Upper lobe of right lung (tissue), 1 donor: ENCODE measurements at regions not wholly inside any gene's neighbourhood (a gene's known extent, or its start where the extent isn't known, plus 50 kb on each side); places are given as distances from the start of the nearest gene placed in this dataset.

Experiments used
- ATAC-seq: fragments of 200-7000 bp; cut with Tn5 transposase; one replicate; pipeline ENCODE4 v1.9.1; 2020; ENCODE audit warnings: mild to moderate bottlenecking, moderate library complexity
- DNase-seq: peaks from one replicate; pipeline ENCODE4 v3.0.0-alpha.2; 2020
- H3K27ac ChIP-seq: fragments of 200-600 bp; one replicate; pipeline ENCODE4 v1.8.0; 2022
- H3K27me3 ChIP-seq: fragments of 200-600 bp; one replicate; pipeline ENCODE4 v1.8.0; 2022; ENCODE audit warnings: mild to moderate bottlenecking
- H3K36me3 ChIP-seq: fragments of 200-600 bp; one replicate; pipeline ENCODE4 v1.8.0; 2022
- H3K4me1 ChIP-seq: fragments of 200-600 bp; one replicate; pipeline ENCODE4 v1.8.0; 2022
- H3K4me3 ChIP-seq: fragments of 200-600 bp; one replicate; pipeline ENCODE4 v1.8.0; 2022; ENCODE audit warnings: mild to moderate bottlenecking
- H3K9me3 ChIP-seq: fragments of 200-600 bp; one replicate; pipeline ENCODE4 v1.8.0; 2022
- intact Hi-C: fragments of 100-400 bp; cut with DNase I; formaldehyde crosslinking; loops from one replicate; pipeline ENCODE4 v1.11.0; 2022
- TF ChIP-seq, protein P1 (sequence below): fragments of 200-600 bp; IDR thresholded peaks from one replicate; pipeline ENCODE4 v1.8.0; 2022; ENCODE audit warnings: antibody characterized with exemption
- donor health status: DM: no; HTN: yes; CAD: no; lungs with severe emphysema.

DNA sequence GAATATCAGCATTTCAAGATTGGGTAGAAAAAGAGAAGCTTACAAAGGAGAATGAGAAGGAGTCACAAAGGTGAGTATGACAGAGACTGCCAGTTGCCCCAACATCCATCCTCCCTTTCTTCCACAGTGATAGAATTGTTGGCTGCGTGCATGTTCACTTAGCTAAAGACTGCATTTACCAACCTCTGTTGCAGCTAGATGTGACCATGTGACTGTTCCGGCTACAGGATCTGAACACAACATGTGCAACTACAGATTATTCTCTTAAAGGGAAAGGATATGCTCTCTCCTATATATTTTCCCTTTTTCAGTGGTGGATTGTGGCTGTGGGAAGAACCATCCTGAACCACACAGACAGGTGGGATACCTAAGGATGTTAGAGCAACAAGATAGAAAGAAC lies 60.5 kb upstream of the ZNRF2 start:
- intact Hi-C loops: no loop called here
- TF ChIP-seq, protein P1, sequence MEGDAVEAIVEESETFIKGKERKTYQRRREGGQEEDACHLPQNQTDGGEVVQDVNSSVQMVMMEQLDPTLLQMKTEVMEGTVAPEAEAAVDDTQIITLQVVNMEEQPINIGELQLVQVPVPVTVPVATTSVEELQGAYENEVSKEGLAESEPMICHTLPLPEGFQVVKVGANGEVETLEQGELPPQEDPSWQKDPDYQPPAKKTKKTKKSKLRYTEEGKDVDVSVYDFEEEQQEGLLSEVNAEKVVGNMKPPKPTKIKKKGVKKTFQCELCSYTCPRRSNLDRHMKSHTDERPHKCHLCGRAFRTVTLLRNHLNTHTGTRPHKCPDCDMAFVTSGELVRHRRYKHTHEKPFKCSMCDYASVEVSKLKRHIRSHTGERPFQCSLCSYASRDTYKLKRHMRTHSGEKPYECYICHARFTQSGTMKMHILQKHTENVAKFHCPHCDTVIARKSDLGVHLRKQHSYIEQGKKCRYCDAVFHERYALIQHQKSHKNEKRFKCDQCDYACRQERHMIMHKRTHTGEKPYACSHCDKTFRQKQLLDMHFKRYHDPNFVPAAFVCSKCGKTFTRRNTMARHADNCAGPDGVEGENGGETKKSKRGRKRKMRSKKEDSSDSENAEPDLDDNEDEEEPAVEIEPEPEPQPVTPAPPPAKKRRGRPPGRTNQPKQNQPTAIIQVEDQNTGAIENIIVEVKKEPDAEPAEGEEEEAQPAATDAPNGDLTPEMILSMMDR: no peak

GRCh38 chr7:30224511-30225062 lies 59.8 kb upstream of the ZNRF2 start:
- intact Hi-C loops: no loop called here
- no peak overlapping the region for H3K4me3 ChIP-seq
- TF ChIP-seq, protein P1: no peak
- no peaks in the 10 kb centered on the region for H3K27me3 ChIP-seq
- ATAC-seq (peak; percentile 77), DNase-seq (no peak)
- peaks cover 20% of the 10 kb centered on the region for H3K4me1 ChIP-seq
- no peaks in the 10 kb centered on the region for H3K36me3 ChIP-seq
- peak overlapping the region; percentile 73 for H3K27ac ChIP-seq
- no peaks in the 10 kb centered on the region for H3K9me3 ChIP-seq

More for the DNA sequence above, 60.5 kb upstream of the ZNRF2 start:
- ATAC-seq (no peak), DNase-seq (no peak)
- Histone ChIP-seq H3K27ac (no peak overlapping the region), H3K4me1 (peaks cover 20% of the 10 kb centered on the region), H3K4me3 (no peak overlapping the region), H3K9me3 (no peaks in the 10 kb centered on the region), H3K27me3 (no peaks in the 10 kb centered on the region), H3K36me3 (no peaks in the 10 kb centered on the region)

DNA sequence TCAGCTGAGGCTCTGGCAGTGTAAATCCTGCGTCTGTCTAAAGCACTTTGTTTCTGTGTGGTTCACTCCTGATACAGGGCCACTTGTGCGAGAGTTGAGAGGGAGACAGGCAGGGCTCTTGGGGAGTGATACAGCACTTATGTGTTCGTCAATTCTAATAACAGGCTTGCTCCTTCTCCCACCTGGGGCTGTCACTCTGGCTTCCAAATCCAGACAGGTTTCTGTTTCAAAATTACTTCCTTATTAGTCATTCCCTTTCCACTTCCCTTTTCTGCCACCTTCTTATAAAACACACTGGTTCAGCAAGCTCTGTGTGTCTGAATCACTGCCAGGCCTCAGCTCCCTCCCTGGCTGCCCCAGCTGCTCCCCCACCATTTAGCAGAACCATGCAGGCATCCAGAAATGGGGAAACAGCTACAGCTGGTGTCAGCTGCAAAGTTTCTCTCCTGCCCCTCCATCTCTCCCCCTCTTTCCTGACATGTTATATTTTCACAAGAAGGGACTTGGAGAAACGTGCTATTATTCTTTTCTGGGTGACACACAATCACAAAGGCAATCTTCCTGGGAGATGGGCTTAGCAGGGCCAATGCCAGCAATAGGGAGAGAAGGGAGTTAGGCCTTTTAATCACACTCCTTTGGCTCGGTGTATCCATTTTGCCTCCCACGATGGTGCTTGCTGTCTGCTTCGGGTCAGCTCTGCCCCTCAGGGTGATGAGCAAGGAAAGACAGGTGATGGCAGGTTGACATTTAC lies 58.4 kb upstream of the ZNRF2 start:
- H3K4me1 ChIP-seq: peaks cover 20% of the 10 kb centered on the region
- H3K4me3 ChIP-seq: no peak overlapping the region
- peak overlapping the region; percentile 73 for H3K27ac ChIP-seq
- peak; percentile 93 for ATAC-seq
- DNase-seq: peak; percentile 87
- intact Hi-C loops: no loop called here
- no peaks in the 10 kb centered on the region for H3K36me3 ChIP-seq
- no peaks in the 10 kb centered on the region for H3K9me3 ChIP-seq
- TF ChIP-seq, protein P1: no peak
- no peaks in the 10 kb centered on the region for H3K27me3 ChIP-seq

DNA sequence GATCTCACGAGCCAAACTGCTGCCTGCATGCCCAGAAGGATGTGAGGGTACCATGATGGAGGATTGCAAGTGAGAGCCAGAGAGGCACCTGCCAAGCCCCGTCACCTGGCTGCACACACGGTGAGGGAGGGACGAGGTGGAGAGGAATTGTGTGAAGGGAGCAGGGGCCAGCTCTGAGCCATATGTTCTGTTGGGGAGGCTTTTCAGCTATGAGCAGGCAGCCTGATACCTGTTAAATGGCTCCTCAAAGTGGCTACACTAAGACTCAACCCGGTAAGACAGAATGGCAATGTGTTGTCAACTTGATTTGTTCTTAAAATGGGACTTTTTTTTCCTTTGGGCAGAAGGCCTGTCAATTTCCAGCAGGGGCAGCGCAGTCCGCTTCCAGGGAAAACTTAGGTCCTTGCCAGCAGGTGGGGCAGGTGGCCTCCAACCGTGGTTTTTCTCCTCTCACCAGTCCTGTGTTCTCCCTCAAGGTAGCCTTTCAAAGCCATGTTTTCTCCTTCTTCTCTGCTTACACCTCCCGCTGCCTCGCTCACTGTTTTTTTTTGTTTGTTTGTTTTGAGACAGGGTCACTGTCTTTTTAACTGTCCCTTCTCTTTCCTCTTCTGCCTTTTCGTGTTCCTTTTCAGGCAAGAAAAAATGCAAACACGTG lies 57.7 kb upstream of the ZNRF2 start:
- Histone ChIP-seq H3K4me3 (no peak overlapping the region), H3K27me3 (no peaks in the 10 kb centered on the region), H3K9me3 (no peaks in the 10 kb centered on the region), H3K4me1 (peaks cover 20% of the 10 kb centered on the region), H3K27ac (peak overlapping the region; percentile 73), H3K36me3 (no peaks in the 10 kb centered on the region)
- peak; percentile 58 for ATAC-seq
- intact Hi-C loops: no loop called here
- TF ChIP-seq, protein P1: peak; percentile 36
- DNase-seq: no peak

DNA sequence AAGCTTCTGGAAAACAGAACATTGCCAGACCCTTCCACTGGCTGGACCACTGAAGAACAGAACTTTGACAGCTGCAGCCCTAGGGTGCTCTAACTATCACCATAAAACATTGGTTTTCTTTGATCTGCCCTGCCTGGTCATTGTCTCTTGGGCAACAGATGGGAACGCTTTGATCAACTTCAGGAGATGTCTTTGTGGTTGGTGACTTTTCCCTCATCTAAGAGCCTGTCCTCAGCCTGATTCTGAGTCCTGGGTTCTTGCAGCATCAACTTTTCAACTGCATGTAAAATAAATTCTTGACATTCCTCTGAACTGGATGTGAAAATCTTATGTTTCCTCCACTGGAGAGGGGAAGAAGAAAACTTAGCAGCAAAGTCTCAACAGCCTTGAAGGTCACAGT lies 53.1 kb upstream of the ZNRF2 start:
- Histone ChIP-seq H3K4me1 (peaks cover 9% of the 10 kb centered on the region), H3K9me3 (no peaks in the 10 kb centered on the region), H3K27me3 (no peaks in the 10 kb centered on the region), H3K27ac (no peak overlapping the region), H3K36me3 (no peaks in the 10 kb centered on the region), H3K4me3 (no peak overlapping the region)
- no peak for DNase-seq
- intact Hi-C loops: no loop called here
- TF ChIP-seq, protein P1: no peak
- no peak for ATAC-seq
